Spleen (tissue), 7 donors: ENCODE measurements at regions not wholly inside any gene's neighbourhood (a gene's known extent, or its start where the extent isn't known, plus 50 kb on each side); places are given as distances from the start of the nearest gene placed in this dataset.

Experiments
- CTCF ChIP-seq, 11 experiments: fragments of 200-600 bp in 7 of 11; fragments of 450-650 bp in 4 of 11; sonication (generic) in 4 of 11; IDR thresholded peaks in 8 of 11; conservative IDR thresholded peaks in 3 of 11; 1 replicate in 7 of 11; 2 replicates in 4 of 11; pipeline versions ENCODE4 v1.4.0 to v1.8.0; 2016 to 2021; ENCODE audit warnings: antibody characterized with exemption in 11 of 11, inconsistent platforms in 4 of 11, mild to moderate bottlenecking in 1 of 11
- POLR2AphosphoS5 ChIP-seq, 3 donors: sonication (generic); formaldehyde crosslinking; IDR thresholded peaks; one replicate each; pipeline ENCODE4 v1.5.1; 2017; ENCODE audit warnings: antibody characterized with exemption in 3 of 3
- donor health status: DM: no; HTN: no; CAD: no; lungs with moderate emphysema.
- donor health status: DM: no; HTN: no; CAD: no.
- donor health status: DM: no; HTN: no; CAD: no.

DNA sequence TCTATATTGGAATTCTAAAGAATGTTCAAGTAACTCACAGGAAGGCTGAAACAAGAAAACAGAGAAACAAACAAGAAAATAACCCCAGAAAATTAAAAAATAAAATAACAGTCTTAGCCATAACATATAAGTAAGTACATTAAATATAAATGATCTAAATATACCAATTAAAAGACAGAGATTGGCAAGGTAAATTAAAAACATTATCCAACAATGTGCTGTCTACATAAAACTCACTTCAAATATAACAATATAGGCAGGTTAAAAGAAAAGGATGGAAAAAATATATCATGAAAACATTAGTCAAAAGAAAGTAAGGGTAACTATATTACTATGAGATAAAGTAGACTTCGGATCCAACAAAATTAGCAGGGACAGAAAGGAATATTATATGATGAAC, 98.1 kb upstream of the NANOS1 start:
- no peak for TF ChIP-seq POLR2AphosphoS5 (IDR thresholded peaks at IDR 0.05)
- no peak for TF ChIP-seq CTCF (IDR thresholded peaks at IDR 0.05 in 8 of 11, conservative IDR thresholded peaks at IDR 0.05 in 3 of 11)
